GM21528 (cell line): ENCODE measurements at regions not wholly inside any gene's neighbourhood (a gene's known extent, or its start where the extent isn't known, plus 50 kb on each side); places are given as distances from the start of the nearest gene placed in this dataset.
"Not testable (repeated sequence)": the region's sequence is repeated elsewhere in the genome, so short reads cannot be mapped to it uniquely, and the experiment has no call there.

Source experiments
- ATAC-seq: cut with Tn5 transposase; IDR thresholded peaks from one replicate; pipeline ENCODE4 v1.9.1; 2021; ENCODE audit warnings: mild to moderate bottlenecking, moderate library complexity; ENCODE audit not compliant: unreplicated experiment, low FRiP score

DNA sequence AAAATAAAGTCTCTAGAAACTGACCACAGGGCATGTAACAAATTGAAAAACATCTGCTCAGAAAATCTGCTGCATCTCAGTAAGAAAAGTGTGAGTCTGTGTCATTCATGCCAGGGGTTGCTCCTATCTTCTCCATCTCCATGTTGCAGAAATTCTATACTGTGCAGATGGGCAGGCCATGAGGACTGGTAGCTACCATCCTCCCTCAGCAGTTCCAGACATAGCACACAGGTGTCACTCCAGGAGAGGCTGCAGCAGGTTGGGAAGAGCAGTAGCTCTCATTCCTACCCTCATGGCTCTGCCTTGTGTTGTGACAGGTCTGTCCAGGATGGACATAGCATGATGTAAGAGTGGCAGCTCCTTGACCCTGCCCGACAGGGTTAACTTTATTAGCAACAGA lies 173.4 kb downstream of the NDUFS4 start:
- ATAC-seq = no peak

DNA sequence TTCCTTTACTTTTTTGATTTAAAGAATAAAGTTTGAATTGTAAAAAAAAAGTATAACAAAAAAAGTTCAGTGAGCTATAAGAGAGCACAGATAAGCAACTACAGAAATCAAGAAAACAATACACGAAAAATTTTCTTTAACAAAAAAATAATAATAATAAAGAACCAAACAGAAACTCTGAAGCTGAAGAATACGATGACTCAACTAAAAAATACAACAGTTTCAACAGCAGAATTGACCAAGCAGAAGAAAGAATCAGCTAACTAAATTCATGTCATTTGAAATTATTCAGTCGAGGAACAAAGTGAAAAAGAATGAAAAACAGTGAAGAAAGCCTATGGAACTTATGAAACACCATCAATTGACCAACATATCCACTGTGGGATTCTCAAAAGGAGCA lies 177.7 kb downstream of the NDUFS4 start:
- ATAC-seq = no peak

- no peak for ATAC-seq
Observed at GRCh38 chr5:53739111-53739510, 178.7 kb downstream of the NDUFS4 start.

- ATAC-seq = no peak
Observed at GRCh38 chr5:53749621-53750020, 189.2 kb downstream of the NDUFS4 start.

GRCh38 chr5:53752282-53752681 lies 191.8 kb downstream of the NDUFS4 start:
- not testable (repeated sequence) for ATAC-seq

DNA sequence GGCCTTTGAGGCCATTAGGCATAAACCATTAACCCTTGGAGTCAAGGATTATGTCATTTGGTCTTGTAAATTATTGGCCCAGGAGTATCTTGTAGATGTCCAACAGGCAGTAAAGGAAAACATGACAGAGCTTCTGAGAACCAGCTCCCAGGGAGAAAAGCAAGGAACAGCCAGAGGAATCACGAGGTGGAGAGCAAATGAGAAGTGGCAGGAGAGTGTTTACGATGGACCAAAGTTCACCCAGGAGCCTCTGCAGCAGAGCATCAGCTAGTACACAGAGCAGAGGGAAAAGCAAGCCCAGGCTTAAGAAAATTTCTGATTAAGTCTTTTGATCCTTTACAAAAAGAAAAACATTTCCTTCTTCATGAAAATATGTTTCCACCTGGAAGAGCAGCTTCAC lies 206.2 kb downstream of the NDUFS4 start:
- no peak for ATAC-seq

GRCh38 chr5:53777864-53778618 lies 217.6 kb downstream of the NDUFS4 start:
- ATAC-seq = no peak

- ATAC-seq = no peak
Observed at GRCh38 chr5:53779541-53779981, 219.1 kb downstream of the NDUFS4 start.

- ATAC-seq = no peak
Observed at GRCh38 chr5:53782620-53783019, 222.2 kb downstream of the NDUFS4 start.

DNA sequence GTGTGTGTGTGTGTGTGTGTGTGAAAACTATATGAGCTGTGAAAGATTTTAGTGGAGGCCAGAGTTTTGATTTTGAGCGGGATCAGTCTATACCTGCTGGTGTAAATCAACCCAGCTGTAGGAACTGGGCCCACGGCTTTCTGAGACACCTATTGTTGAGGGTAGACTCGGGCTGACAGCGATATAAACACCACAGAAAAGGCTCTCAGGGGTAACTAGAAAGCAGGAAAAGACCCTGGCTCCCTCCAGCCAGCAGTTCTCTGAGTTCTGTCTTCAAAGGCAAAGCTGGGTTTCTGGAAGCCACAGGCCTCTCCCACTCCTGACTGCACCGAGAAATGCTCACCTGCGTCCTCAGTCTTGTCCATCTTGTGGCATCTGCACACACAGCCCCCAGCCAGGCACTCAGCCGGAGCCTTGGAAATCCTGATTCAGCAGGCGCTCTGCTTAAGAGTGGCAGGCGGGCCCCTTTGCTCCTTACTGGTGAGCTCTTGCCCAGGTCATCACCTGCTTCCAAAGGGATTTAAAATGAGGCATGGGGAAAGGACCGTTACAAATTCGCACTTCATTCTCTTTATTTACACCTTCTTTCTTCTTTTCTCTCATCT lies 223.3 kb downstream of the NDUFS4 start:
- ATAC-seq = no peak

GRCh38 chr5:53784596-53784995 lies 224.2 kb downstream of the NDUFS4 start:
- no peak for ATAC-seq

GRCh38 chr5:53785924-53786323 lies 225.5 kb downstream of the NDUFS4 start:
- no peak for ATAC-seq

DNA sequence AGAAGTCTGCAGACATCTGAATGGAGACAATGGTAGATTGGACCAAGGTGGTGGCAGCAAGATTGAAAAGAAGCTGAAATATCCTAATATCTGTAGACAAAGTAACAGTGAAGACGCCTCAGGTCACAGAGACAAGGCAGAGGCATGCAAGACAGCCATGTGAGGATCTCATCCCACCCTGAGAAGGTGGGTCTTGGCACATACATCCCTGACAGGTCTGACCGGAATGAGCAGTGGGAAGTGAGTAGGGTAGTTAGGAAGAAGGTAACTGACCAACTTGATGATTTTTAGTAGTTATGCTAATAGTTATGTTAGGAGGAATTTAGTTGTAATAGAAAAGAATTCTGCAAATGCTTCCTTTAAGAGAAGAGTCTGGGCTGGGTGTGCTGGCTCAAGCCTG lies 229.6 kb downstream of the NDUFS4 start:
- ATAC-seq = no peak

DNA sequence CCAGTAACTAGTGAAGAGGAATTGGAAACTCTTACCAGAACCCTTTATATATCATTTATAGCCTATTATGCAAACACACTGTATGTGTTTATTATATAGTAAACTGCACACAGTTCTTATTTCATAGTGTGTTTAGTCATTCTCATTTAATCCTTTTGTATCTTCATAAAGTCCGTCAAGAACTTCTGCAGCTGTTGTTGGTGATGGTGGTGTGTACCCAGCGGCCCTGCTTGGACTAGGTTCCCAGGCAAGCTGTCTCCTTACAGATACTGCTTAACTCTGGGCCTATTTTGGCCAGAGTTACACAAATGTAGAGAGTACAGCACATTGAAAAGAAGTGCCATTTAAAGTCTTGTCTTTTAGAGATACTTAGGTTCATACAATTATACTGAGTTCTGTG lies 231.9 kb downstream of the NDUFS4 start:
- no peak for ATAC-seq

GRCh38 chr5:53799644-53800043 lies 239.2 kb downstream of the NDUFS4 start:
- not testable (repeated sequence) for ATAC-seq

- not testable (repeated sequence) for ATAC-seq
Observed at GRCh38 chr5:53808392-53808791, 248.0 kb downstream of the NDUFS4 start.

GRCh38 chr5:53814819-53815218 lies 254.4 kb downstream of the NDUFS4 start:
- no peak for ATAC-seq

DNA sequence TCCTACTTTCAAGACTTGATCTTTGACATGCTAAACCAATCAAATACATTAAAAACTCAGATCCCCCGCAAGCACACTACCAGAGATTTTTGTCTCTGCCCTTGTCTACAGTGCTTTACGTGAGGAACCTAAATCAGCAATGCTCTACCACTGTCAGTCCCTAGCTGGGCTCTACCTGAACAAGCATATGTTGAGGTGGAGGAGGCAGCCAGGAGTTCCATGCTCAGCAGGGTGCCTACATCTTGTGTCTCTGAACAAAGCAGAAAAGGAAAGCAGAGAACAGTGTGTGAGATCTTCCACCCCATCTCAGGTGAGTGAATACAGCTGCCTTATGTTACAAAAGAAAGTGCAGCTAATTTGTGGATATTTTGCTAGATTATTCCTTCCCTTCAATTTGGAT lies 255.0 kb downstream of the NDUFS4 start:
- ATAC-seq = no peak

GRCh38 chr5:53817183-53817582 lies 256.7 kb downstream of the NDUFS4 start:
- no peak for ATAC-seq

- ATAC-seq = no peak
Observed at GRCh38 chr5:53819482-53819881, 259.0 kb downstream of the NDUFS4 start.

DNA sequence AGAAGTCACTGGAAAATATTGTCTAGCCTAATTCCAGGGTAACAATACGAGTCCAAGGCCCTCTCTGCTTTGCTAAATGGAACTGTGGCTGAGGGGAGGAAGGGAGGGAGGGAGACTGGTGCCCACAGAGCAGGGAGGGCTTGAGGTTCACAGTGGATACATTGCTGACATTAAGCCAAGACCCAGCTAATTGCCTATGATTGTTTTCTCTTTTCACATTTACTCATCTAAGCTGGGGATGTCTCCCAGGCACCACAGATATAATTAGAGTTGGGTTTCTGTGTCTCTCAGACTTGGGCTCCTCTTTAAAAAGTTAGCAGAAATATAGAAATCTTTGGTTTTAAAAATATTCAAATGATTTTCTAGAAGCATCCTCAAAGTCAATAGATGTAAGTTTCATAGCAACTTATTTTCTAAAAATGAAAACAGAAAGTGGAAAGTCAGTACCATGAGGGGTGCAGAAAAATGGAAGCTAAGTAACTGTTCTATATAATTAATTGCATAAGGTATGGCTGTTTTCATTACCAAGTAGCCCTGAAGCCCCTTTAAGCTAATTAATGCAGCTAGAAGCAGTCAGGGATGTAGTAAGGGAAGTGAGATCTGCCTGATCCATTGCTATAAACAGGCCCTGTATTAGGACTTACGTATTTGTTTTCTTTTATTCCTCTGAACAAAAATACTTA lies 259.8 kb downstream of the NDUFS4 start:
- ATAC-seq = peak; percentile 59

- ATAC-seq = peak; percentile 87
Observed at GRCh38 chr5:53820802-53821171, 260.3 kb downstream of the NDUFS4 start.
